ENCODE measurements at regions not wholly inside any gene's neighbourhood (a gene's known extent, or its start where the extent isn't known, plus 50 kb on each side); places are given as distances from the start of the nearest gene placed in this dataset.

DNA sequence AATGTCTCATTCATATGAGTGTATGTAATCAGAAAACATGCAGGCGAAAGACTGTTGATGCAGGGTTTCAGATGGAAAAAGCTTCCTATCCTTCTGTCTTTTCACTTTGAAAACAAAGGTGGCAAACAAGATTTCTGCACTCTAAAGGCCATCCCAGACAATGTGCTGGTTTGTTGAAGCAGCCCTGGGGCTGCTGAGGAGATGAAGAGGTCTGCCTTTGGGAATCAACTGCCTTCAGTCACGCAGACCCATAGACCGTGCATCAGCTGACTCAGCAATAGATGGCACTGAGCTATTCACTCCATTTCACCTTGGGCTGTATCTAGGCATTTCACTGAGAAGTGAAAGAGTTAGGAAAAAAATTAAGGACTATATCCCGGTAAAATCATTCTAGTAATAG lies 60.5 kb upstream of the C5orf46 start:
- TF ChIP-seq POLR2AphosphoS5 (IDR thresholded peaks at IDR 0.05; ENCODE audit: low read depth, low read length): no peak
- TF ChIP-seq POLR2A (IDR thresholded peaks at IDR 0.05; ENCODE audit: low read depth, low read length): no peak
